IPS-NIHi7 (cell line): ENCODE measurements at regions not wholly inside any gene's neighbourhood (a gene's known extent, or its start where the extent isn't known, plus 50 kb on each side); places are given as distances from the start of the nearest gene placed in this dataset.
"Not testable (repeated sequence)": the region's sequence is repeated elsewhere in the genome, so short reads cannot be mapped to it uniquely, and the experiment has no call there.

Source experiments
- DNase-seq: peaks from one replicate; pipeline ENCODE4 v3.0.0; 2012; ENCODE audit warnings: mixed read lengths; ENCODE audit errors: extremely low spot score

- DNase-seq = no peak
These were observed 111.6 kb downstream of the MIAT start for GRCh38 chr22:26768952-26769351.

- DNase-seq = no peak
These were observed 112.3 kb downstream of the MIAT start for GRCh38 chr22:26769663-26770062.

DNA sequence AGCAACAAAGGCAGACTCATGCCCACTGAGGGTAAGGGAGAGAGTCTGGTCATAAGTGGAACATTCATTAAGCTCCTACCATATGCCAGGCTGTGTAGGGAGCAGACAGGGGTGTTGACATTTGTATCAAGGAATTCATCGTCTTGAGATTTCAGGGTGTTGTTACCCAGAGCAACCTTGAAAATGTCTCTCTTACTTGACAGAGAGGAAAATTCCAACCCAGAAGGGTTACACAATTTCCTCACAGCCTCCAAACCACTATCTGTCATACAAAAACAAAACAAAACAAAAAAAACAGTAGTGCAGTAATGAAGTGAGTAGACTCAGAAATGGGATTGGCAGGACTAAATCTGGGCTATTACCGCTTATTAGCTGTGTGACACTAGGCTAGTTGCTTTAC is 113.2 kb downstream of the MIAT start:
- no peak for DNase-seq

- DNase-seq = not testable (repeated sequence)
These were observed 115.7 kb downstream of the MIAT start for GRCh38 chr22:26773054-26773453.

DNA sequence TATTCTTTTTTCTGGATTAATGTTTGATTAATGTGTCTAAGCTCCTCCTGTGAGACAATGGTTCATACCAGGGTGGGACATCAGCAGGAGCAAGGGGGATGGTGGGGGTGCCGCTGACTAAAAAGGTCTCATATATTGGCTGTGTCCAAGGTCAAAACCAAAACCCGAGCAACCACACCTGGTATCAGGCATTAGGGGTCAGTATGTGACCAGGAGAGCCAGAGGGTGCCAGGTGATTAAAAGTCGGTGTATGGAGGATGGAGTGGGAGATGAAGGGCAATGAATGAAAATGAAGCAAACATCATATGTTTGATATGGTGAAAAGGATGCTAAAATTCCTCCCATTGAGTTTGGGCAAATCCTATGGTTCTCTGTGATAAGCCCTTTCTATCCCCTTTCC is 118.0 kb downstream of the MIAT start:
- DNase-seq = no peak

- DNase-seq = peak; percentile 50
These were observed 119.9 kb downstream of the MIAT start for GRCh38 chr22:26777156-26777801.

DNA sequence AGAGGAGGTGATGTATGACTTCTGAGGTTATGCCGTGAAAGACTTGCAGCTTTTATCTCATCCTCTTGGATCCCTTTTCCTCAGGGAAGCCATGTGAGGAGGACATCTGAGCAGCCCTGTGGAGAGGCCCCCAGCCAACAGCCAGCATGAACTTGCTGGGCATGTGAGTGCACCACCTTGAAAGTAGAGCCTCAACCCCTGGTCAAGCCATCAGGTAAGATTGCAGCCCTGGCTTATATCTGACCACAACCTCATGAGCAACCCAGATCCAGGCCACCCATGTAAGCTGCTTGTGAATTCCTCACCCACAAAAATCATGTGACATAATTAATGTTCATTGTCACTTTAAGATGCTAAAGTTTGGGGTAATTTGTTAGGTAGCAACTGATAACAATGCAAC is 121.0 kb downstream of the MIAT start:
- DNase-seq = no peak

- DNase-seq = no peak
These were observed 121.7 kb downstream of the MIAT start for GRCh38 chr22:26779108-26779507.

- DNase-seq = no peak
These were observed 122.5 kb downstream of the MIAT start for GRCh38 chr22:26779929-26780328.

- DNase-seq = no peak
These were observed 123.1 kb downstream of the MIAT start for GRCh38 chr22:26780521-26780920.

DNA sequence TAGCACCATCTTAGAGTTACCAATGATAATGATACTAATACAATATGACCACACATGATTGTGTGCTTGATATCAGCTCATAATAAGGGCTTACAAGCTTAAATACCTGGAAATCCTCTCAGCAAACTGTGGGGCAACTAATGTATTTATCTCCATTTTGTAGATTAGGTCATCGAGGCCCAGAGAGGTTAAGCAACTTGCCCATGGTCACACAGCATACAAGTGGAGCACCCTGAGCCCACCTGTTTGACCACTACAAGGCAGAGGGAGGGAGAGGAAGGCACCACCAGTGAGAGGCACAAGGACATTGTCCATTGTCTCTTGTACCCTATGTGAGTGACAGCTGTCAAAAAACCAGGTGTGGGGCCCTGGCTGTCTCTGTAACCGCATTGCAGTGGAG is 123.7 kb downstream of the MIAT start:
- DNase-seq = no peak

DNA sequence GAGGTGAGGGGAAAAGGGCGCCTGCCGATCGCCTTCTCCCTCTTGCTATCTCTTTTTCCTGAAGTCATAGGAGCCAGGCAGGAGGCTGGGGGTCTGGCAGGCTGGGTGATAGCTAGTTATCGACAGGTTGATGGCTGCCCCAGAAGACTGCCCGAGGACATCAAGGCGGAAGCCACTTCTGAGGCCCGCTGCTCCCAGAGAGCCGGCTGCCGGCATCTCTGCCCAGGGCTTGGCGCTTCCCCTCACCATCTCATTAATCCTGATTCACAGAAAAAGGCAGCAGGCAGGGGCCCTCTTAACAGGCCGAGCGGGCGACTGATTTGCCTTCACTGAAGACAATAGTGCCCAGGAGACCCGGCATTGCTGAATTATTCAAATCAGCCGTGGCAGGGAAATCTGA is 124.2 kb downstream of the MIAT start:
- no peak for DNase-seq

GRCh38 chr22:26783885-26784284 is 126.5 kb downstream of the MIAT start:
- DNase-seq = peak; percentile 59

DNA sequence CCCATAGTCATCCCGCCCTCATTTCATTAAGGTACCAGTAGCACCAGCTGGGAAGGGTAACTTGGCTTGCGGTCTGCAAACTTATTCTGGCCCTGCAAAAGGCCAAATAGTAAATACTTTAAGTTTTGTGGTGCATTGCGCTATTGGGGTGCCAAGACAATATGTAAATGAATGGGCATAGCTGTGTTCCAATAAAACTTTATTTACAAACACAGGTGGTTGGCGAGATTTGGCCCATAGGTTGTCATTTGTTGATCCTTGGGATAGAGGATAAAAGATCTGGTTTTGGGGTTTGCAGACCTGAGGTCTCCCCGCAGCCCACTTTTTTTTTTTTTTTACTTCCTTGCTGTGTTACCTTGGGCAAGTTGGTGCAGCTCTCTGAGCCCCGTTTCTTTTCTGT is 127.4 kb downstream of the MIAT start:
- no peak for DNase-seq

DNA sequence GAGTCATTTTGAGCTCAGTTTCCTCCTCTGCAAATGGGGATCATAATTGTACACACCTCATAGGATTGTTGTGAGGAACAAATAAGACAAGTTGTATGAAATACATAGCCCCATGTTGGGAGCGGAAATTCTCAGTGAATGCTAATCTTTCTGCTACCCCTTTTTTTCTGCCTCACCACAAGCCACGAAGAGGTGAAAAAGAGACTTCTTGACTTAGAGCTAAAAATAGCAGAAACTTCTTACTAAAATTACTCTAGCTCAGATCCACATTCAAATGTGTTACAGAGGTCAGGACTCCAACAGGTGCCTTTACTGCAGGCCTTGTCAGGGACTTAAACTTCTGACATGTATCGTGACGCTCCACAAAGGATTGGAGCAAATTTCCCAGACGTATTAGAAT is 128.5 kb downstream of the MIAT start:
- DNase-seq = no peak

DNA sequence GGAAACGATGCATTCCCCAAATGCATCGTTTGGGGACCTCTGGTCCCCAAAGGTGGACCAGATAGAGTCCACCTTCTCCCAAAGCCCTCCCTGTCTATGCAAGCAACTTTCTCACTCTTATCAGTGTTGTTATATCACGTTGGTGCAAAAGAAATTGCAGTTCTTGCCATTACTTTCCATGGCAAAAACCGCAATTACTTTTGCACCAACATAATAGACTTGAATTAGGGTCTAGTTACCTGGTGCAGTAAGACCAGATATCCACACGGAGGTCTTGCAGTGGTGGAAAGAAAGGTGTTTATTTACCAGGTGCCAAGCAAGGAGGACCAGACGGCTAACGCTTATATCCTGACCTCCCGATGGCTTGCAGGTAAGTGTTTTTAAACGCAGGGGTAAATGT is 129.0 kb downstream of the MIAT start:
- no peak for DNase-seq

GRCh38 chr22:26789951-26790350 is 132.6 kb downstream of the MIAT start:
- no peak for DNase-seq

DNA sequence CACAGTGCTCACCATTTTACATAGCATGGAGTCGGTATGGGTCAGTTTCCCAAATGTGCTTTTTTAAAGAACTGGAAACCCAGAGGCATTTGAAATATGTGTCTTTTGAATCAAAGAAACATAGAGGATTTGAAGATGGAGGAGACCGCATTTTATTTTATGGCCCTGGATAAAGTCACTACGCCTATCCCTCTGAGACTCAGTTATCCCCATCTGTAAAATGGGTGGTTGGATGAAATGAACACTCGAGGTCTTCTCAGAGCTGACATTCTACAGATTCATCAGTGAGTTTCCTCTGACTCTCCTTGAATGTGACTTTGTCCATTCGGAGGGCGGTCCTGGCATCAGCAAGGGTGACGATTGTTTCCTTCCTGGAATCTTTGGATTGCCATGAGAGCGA is 135.1 kb downstream of the MIAT start:
- no peak for DNase-seq

DNA sequence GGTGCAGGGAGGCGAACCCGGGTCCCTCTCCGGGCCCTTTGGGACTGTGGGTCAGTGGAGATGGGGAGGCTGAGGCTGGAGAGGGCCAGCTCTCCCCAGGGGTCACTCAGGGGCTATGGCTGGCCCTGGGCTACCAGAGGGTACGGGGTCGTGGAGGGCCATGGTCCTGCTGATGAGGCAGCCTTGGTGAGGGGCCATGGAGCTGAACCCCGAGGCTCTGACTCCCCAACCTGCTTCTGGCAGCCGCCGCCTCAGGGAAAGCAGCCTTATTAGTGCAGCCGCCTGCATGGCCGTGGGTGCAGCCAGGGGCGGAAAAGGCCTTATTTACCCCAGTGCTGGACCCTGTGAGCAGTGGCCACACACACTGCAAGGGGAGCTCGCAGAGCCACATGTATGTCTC is 139.4 kb downstream of the MIAT start:
- DNase-seq = no peak

DNA sequence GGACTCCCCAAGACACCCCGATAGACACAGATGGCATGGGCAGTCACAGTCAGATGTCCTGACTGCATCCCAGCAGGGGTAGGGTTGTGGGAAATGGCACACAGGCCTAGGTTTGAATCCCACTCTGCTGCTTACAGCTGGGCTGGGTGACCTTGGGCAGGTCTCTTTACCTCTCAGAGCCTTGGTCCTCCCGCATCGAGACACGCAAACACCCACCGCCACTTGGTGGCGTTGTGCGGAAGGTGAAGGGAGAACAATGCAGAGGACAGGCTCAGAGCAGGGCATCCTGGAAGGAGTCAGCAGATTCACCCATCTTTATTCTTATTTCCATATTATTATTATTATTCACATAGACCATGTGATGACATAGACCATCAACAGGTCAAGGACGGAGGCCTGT is 140.5 kb downstream of the MIAT start:
- peak; percentile 51 for DNase-seq

- peak; percentile 52 for DNase-seq
These were observed 141.2 kb downstream of the MIAT start for GRCh38 chr22:26798462-26799065.

- peak; percentile 92 for DNase-seq
These were observed 143.5 kb downstream of the MIAT start for GRCh38 chr22:26800858-26801257.

DNA sequence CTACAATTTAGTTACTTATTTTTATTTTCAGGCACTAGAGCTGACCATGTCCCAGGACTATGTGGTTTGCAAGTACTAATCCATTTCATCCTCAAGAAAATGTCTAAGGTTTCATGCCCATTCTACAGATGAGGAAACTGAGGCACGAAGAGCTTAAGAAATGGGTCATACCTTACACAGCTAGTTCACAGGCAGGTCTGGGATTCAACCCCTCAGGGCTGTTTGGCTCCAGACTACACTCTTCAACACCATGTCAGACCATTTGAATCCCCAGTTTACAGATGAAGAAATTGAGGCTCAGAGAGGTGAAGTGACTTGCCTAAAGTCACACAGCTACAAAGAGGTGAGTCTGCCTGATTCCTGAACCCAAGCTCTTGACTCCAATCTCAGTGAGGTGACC is 144.1 kb downstream of the MIAT start:
- DNase-seq = no peak

DNA sequence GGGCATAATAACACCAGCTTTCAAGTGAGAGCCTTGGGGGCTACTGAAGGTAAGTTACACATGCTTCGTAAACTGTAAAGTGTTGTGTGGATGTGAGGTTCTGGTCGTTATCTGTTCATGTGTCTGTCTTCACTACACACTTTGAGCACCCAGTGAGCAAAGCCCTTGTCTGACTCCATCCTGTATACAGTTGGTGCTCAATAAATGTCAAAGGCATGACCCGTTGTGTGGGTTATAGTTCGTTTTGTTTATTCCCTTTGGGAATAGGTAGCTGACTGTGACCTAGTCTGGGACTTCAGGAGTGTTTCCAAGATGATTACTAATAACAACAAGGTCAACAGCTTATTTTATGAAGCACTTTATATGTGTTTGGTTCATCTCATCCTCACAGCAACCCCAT is 146.9 kb downstream of the MIAT start:
- no peak for DNase-seq
